ENCODE measurements at regions not wholly inside any gene's neighbourhood (a gene's known extent, or its start where the extent isn't known, plus 50 kb on each side); places are given as distances from the start of the nearest gene placed in this dataset.

- no peak for DNase-seq
These were observed 187.7 kb upstream of the CHRNA7 start for GRCh38 chr15:31842532-31843195.

DNA sequence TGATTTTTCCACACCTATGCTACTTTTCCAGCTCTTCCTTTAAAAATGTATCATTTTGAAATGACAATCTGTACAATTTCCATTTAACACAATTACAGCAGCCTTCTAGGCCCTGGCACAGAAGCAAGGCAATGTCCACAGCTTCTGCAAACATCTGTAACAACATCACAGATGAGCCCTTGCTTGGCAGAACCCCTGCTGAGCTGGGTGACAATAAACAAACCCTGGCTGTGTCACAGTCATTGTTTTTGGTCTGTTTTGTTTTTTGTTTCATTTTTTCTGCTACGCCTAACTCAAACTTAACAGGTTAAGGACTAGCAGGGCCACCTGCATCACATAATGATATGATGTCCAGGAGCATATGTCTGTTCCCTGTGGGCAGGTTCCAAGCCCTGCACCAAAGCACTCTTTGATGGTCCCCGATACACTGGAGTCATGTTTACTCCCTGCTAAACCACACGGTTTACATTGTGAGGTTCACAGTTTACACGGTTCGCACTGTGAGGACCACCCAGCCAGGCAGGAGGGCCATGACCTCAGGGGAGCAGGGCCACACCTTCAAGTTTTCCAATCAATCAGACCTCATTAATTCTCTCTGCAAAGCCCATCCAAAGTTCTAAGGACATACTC is 186.8 kb upstream of the CHRNA7 start:
- no peak for DNase-seq

- DNase-seq, result no peak
These were observed 184.5 kb upstream of the CHRNA7 start for GRCh38 chr15:31845791-31846190.

DNA sequence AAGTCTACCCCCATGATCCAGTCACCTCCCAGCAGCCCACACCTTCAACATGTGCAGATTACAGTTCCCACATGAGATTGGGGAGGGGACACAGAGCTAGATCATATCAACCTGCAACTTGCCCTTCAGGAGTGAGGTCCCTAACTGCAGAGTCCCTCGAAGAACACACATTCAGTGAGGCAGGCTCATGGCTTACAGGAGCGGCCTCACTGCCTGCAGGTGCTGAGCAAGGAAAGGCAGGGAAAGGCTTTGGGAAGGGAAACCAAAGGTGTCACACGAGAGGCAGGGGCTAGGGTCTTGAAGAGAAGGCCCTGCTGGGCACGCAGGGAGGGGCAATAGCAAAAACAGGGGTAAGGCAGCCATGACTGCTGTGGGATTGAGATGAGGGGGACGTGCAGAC is 182.4 kb upstream of the CHRNA7 start:
- no peak for DNase-seq

GRCh38 chr15:31848621-31849020 is 181.7 kb upstream of the CHRNA7 start:
- DNase-seq, result no peak

DNA sequence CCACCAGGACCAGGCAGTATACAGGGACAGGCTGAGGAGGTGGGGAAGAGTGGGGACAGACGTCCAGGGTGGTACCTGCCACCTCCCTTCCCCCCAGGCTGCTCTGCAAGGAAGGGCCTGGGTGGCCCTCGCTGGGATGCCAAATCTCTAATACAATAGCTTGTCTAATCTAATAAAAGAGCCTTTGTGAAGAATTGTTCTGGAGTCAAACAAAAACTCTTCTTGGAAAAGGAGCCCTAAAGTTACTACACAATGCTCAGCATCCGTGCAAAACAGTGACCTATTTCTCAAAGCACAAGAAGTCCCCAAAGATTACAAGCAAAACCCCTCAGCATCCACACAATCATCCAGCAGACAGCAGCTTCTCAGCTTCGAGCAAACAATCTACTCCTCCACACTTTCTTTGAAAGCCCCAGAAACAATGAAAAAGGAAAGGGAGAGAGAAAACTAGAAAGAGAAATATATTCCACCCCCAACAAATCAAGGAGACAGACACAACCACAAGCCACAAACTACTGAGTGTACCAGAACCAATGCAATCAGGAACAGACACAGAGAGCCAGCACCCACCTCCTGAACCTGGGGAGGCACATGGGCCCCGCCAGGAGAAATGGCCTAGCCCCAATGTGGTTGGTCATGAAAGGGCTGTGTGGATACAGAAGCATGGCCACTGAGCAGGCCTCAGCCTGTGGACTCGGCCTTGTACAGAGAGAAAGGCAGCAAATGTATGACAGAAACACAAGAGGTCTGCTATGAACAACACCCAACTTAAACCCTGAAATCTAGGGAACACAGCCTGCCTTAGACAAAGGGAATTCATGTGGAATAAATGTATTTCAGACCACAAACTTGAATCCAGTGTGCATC is 177.1 kb upstream of the CHRNA7 start:
- DNase-seq, result no peak

GRCh38 chr15:31856581-31856980 is 173.7 kb upstream of the CHRNA7 start:
- DNase-seq, result no peak

GRCh38 chr15:31857194-31857593 is 173.1 kb upstream of the CHRNA7 start:
- no peak for DNase-seq

GRCh38 chr15:31858026-31858425 is 172.3 kb upstream of the CHRNA7 start:
- no peak for DNase-seq

GRCh38 chr15:31866248-31866647 is 164.1 kb upstream of the CHRNA7 start:
- DNase-seq, result no peak

DNA sequence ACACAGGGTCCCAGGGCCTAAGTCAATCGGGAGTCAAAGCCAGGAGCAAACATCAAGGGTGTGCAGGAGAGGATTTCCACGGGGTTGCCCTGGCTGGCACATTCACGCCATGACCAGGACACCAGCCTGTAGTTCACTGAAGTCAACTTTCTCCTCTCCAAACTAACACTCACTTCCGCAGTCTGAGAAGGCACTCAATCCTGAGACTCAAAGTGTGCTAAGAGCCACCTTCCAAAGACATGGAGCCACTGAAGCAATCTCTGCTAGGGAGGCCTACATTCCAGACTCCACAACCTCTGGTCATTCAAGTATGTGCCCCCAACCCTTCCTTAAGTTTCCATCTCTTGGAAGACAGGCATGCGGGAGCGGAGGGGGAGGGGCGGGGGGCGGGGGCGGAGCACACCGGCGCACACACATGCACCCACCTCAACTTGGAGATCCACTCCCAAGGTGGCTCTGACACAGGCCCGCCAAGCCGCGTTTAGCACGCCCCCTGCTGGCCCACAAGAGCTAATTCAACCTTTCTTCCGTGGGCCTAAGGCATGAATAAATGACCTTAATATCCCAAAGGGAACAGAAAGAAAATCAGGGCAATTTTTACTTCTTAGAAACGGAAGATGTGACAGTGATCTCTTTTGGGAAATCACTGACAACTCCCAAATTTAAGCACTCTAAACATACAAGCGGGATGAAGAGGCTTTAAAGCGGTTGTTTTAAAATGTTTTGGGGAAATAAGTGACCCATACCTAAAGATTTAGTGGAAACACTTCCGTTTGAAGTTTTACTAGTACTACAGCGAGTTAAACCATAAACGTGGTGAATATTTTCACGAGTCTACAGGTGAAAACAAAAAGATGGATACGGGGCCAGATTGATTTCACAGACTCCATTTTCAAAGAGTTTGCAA is 162.5 kb upstream of the CHRNA7 start:
- DNase-seq, result peak; percentile 54 to 62

DNA sequence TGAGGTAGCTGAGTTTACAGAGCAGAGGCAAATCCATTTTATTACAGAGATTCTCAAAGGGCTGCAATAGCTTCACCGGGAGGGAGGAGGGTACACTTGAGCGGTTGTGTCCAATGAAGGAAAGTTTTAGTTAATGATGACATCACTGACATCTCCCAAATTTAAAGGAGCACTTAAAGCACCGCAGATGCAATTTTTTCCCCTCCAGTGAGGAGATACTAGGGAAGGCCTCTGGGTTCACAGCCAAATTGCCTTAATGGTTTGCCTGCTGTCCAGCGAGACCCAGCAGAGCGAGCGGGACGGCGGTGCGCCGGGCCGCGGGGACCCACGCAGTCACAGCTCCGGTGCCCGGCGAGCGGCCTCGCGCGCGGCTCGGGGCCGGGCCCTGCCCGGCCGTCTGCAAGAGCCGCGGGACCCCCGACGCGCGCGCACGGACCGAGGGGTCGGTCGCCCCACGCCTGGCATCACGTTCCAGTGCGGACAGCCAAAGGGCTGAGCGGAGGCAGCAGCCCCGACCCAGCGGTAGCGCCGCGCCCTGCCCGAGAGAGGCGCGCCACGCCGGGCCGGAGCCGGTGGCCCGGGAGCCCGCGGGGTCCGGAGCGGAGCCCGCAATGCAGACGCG is 160.5 kb upstream of the CHRNA7 start:
- no peak for DNase-seq

GRCh38 chr15:31870328-31871165 is 159.8 kb upstream of the CHRNA7 start, which contains the start of gene OTUD7A:
OTUD7A (minus strand) TSS chr15:31870673.
- peak; percentile 83 to 89 for DNase-seq

DNA sequence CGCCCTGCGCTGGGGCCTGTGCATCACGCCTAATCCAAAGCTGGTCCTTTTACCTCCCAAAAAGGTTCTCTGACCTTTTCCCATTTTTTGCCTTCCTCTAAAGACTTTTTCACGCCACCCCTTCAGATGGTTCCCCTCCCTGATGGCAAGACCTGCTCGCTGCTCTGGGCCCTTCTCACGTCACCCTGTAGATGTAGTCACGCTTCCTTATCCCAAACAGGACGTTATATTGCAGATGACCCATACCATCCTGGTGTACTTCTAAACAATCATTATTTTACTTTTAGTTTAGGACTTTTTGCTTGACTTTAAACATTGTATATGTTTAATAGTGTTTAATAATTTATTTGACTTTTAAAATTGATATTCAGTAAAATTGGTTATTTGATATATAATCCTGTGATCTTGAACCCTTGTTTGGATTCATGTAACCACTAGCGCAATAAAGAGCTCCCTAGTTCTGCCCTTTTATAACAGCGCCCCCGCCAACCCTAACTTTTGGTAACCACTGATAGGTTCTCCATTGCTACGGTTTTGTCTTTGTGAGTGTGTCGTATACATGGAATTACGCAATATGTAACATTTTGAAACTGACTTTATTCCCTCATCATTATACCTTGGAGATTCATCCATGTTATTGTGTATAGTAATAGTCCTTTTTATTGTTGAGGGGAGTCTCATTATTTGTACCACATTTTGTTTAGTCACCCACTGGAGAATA is 159.0 kb upstream of the CHRNA7 start:
- DNase-seq, result peak in 1 of 2 donors; percentile 7

GRCh38 chr15:31871887-31872281 is 158.4 kb upstream of the CHRNA7 start:
- no peak for DNase-seq

DNA sequence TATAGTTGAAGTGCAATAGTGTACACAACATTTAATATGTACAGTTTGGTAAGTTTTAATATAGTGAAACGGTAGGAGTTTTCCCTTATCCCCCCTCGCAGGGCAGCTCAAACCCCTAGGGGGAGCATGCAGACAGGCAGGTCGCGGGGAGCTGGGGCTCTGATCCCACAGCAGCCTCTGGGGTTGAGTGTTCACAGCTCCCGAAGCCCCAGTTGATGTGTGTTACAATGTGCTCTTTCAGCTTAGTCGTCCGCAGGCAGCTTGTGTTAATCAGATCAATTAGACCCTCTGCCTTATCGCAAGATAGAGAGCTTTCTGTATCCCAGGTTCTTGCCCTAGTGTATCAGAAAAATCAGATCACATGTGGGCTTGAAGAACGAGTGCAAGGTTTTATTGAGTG is 143.1 kb upstream of the CHRNA7 start:
- no peak for DNase-seq

DNA sequence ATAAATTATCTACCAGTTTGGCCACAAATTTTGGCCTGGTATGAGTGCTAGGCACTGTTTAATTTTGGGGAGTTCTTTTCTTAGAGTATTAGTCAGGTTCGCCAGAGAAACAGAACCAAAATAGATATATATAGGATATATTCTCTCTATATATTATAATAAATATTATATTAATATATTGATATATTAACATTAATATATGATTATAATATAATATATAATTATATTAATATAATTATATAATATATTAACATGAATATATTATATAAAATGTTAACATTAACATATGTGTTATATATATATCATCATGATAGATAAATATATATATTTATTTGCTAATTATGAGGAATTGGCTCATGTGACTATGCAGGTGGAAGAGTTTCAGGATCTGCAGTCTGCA is 137.8 kb upstream of the CHRNA7 start:
- DNase-seq, result no peak

DNA sequence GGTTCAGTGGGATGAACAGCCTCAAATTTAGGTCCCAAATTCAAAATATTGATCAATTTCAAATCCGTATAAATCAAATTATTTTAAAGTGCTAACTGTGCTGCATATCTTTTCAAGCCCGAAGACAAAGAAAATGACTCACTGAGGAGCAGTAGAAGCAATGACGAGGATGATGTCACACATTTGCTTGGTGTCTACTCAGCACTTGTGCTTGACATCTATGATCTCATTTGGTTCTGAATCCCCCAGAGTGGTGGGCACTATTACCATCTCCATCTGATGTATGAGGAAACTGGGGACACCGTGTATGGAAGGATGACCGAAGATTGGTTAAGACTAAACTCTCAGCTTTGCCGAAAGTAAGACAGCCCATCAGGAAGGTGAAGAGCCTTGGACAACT is 136.5 kb upstream of the CHRNA7 start:
- no peak for DNase-seq

- no peak for DNase-seq
These were observed 132.6 kb upstream of the CHRNA7 start for GRCh38 chr15:31897746-31898145.

DNA sequence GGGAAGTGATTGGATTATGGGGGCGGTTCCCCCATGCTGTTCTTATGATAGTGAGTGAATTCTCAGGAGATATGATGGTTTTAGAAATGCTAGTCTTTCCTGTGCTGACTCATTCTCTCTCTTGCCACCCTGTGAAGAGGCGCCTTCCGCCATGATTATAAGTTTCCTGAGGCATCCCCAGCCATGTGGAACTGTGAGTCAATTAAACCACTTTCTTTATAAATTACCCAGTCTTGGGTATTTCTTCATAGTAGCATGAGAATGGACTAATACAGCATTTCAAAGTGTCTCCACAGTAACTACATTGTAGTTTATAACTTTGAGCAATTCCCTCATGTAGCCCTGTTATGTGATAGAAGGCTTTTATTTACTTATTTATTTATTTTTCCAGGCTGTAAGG is 128.8 kb upstream of the CHRNA7 start:
- no peak for DNase-seq

- no peak for DNase-seq
These were observed 125.3 kb upstream of the CHRNA7 start for GRCh38 chr15:31905054-31905453.
